ENCODE measurements at regions not wholly inside any gene's neighbourhood (a gene's known extent, or its start where the extent isn't known, plus 50 kb on each side); places are given as distances from the start of the nearest gene placed in this dataset.
"Not testable (repeated sequence)": the region's sequence is repeated elsewhere in the genome, so short reads cannot be mapped to it uniquely, and the experiment has no call there.

DNA sequence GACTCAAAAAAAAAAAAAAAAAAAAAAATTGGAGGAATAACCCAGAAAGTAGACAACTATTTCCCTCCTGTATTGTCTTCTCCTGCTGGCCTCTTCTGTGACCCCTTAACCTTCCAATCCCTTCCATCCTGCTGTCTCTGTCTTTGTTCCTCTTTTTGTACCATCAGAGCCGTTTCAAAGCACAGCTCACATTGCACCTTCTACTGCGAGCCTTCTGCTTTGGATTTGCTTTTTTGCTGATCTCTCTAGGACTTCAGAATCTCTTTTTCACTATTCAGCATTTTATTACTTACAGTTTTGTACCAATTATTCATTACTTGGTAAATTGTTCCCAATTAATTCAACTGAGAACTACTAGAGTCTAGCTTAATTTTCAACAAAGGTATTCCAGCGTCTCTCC is 284.0 kb upstream of the TBL1XR1 start:
- no peak for DNase-seq

DNA sequence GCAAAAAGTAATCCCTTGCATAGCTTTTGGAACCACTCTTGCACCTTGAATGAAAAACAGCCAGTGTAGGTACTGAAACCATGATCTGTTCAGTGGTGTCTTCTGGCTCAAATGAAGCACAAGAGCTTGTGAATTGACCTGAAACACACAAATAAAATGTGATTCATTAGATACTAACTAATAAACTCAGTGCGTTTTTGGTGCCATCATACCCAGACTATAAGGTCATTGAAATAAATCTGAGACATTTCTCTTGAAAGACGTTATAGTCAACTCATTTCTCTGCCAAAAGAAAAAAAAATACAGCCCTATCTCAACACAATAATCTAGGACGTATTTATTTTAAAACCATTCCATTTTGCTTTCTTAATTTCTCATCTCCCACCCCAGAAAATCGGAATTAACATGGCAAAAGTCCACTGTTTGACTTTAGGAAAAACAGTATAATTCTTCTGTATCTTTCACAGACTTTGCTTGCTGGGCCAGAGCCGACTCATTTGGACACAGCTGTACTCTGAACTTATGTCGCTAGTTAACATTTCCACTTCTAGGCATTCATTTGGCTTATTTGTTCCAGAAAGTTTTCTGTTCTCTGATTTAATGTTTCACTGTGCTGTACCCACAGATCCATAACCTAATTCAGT is 284.9 kb upstream of the TBL1XR1 start:
- DNase-seq = peak; percentile 46

- DNase-seq = no peak
Observed at GRCh38 chr3:177483182-177483967, 286.1 kb upstream of the TBL1XR1 start.

- DNase-seq = no peak
Observed at GRCh38 chr3:177484206-177484605, 286.9 kb upstream of the TBL1XR1 start.

- no peak for DNase-seq
Observed at GRCh38 chr3:177484926-177485325, 287.6 kb upstream of the TBL1XR1 start.

- DNase-seq = no peak
Observed at GRCh38 chr3:177487635-177488186, 290.4 kb upstream of the TBL1XR1 start.

DNA sequence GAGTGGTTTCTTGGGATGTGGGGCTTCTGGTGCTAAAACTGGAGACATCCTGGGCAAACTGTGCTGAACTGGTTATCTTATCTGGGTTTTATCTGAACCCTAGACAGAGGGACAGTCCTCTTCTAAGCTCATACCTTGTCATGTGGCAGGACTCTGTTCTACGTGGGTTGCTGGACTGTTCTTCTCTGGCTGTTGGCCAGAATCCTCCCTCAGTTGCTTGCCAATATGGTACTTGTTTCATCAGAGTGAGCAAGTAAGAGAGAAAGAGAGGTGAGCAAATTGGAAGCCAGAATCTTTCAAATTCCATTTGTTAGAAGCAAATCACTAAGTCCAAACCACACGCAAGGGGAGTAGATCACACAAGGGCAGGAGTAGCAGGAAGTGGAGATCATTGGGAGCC is 291.5 kb upstream of the TBL1XR1 start:
- DNase-seq = no peak

GRCh38 chr3:177490626-177491025 is 293.3 kb upstream of the TBL1XR1 start:
- no peak for DNase-seq

- DNase-seq = peak; percentile 86
Observed at GRCh38 chr3:177491296-177492032, 294.2 kb upstream of the TBL1XR1 start.

DNA sequence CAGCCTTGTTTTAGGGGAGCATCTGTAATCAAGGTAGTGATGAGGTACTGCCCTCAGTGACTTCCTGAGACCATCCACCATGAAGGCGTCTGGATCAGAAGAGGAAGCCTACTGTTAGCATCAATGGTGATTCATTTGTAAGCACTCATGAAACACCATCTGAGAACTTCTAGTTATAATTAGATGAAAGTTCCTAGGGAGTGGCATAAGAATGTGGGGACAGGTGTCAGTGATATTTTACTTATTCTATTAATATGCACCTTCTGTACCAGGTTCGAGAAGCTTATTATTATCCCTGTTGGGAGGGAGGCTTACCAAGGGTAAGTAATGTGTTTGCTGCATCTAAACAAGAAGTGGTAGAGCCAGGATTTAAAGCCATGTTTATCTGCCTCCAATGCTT is 295.8 kb upstream of the TBL1XR1 start:
- no peak for DNase-seq

DNA sequence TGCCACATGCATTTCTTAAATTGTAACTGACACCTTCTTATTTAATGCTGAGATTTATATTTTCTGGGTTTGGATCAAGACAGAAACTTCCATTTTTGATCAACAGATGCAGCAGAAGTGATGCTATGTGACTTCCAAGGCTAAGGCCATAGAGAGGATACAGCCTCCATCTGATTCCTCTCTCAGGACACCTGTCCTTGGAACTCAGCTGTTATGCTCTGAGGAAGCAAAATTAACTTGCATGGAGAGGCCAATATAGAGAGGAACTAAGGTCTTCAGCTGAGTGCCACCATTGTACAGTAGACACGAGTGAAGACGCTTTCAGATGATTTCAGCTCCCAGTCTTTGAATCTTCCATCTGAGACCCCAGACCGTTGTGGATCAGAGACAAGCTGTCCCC is 296.9 kb upstream of the TBL1XR1 start:
- DNase-seq = no peak

GRCh38 chr3:177495566-177495965 is 298.3 kb upstream of the TBL1XR1 start:
- DNase-seq = no peak

GRCh38 chr3:177498037-177498857 is 301.0 kb upstream of the TBL1XR1 start:
- no peak for DNase-seq

GRCh38 chr3:177499039-177499438 is 301.8 kb upstream of the TBL1XR1 start:
- DNase-seq = not testable (repeated sequence)

DNA sequence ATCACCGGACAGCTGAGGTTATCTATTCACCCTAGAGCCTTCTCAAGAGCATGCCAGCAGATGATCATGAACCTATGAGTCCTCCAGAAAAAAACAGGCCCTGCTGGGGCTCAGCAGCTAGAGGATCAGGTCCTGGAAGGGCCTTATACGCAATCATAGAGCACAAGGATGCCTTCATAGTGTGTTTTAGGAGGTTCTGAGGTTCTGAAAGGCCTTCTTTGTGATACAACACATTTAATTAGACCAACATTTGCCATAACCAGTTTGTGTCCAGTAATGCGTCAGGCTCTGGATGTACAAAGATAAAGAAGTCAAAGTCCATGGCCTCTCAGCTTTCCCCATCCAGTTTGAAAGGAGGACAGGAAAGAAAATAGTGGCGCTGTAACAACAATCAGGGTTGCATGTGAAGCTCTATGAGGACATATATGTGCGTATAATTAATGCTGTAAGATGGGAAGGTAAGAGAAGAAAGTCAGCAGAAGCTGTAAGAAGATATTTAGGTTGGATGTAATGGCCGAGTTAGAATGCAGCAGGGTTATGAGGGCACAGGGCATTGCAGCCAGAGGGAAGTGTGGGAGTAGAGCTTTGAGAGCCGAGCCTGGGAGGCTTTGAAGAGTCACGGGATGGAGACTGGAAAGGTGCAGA is 302.6 kb upstream of the TBL1XR1 start:
- no peak for DNase-seq

DNA sequence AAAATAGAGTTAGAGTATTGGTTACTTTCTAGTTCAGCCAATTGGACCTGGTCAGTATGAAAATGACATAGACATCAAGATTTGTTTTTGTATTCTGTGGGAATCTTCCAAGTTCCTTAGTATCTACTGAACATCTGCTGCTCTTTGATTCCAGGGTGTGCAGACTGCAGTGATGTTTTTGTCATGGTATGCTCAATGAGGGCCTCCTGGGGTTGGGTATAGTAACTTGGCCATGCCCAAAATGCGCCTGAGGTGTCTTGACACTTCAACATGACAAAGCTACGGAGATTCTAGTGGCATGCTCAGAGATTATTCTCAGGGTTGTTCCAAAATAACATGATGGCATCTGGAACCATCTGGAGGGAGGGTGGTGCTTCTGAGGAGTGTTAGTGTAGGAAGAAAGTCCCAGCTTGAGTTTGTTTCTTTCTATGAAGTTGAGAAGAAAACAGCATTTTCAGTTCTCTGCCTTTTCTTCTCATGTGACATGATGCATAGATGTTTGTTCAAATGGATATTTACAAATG is 313.5 kb upstream of the TBL1XR1 start:
- no peak for DNase-seq

DNA sequence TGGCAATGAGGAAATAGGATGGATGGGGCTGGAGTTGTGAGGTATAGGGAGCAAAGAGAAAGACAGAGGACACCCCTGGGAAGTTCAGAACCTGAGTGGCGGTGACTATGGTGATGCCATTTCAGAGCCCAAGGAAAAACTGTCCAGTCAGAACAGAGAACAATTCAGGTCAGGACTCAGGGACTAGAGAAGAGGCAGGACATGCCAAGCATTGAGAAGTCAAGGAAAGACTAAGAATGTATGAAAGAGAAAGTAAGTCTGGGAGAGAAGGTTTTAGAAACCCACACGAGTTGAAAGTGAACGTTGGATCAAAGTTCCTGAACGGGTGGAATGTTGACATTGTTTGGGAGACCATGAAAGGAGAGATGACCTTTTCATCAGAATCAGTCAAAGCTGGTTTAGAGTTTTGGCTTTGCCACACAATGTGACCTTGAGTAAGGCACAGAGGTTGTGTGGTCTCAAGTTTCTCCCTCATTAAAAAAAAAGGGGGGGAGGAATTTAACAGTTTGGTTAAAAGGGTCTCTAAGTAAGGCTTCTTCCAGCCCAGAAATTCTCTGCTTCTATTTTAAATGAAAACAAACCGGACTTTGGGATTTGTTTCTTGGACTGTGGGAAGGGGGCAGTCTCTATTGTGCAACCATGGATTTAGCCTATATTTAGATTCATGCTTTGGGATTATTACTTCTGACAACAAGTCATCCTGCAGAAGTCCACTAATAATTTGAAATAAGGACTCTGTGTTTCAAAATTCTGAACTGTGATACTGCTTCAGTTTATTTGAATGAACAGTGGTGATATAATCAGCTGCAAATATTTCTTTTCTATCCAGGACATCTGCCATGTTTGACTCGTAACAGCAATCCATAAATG is 315.9 kb upstream of the TBL1XR1 start:
- no peak for DNase-seq

- no peak for DNase-seq
Observed at GRCh38 chr3:177513815-177514610, 316.7 kb upstream of the TBL1XR1 start.

- no peak for DNase-seq
Observed at GRCh38 chr3:177514611-177515499, 317.6 kb upstream of the TBL1XR1 start.

Measured in hindlimb muscle (tissue), 1 donor.